ENCODE measurements at regions not wholly inside any gene's neighbourhood (a gene's known extent, or its start where the extent isn't known, plus 50 kb on each side); places are given as distances from the start of the nearest gene placed in this dataset.

DNA sequence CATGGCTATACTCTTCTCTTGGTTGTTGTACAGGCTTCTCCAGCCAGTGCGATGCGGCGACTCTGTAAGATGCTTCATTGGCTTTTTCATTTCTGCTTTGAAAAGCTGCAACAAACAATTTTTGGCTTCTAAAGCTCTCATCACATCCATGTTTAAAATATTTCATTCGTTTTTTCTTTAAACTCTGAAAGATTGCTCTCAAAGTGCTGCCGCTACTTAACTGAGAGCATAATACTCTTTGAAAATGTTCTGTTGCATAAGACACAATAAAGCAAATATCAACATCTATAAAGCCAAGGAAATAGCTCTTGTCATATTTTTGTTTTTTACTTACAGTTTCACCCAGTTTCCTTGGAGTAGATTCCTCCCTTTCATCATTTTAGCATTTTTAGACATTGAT lies 468.3 kb downstream of the TBC1D22A start:
- no peak for DNase-seq (ENCODE audit: low spot score)

DNA sequence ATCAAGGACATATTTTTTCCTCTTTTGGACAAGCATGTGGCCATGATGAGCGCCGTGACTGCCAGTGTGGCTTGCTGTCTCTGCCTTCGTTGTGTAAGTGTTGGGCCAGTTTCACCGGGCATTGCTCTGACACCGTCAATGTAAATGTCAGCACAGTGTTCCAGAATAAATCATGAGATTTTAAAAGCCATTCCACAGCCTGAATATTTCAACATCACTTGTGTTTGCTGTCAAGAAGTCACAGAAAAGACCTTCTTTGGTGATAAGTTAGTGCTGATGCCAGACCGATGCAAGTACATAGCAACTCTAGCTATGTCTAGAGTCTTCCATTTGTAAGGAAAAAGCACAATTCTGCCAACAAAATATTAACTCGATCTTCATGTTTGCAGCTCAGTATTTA lies 467.8 kb downstream of the TBC1D22A start:
- DNase-seq (ENCODE audit: low spot score): no peak

DNA sequence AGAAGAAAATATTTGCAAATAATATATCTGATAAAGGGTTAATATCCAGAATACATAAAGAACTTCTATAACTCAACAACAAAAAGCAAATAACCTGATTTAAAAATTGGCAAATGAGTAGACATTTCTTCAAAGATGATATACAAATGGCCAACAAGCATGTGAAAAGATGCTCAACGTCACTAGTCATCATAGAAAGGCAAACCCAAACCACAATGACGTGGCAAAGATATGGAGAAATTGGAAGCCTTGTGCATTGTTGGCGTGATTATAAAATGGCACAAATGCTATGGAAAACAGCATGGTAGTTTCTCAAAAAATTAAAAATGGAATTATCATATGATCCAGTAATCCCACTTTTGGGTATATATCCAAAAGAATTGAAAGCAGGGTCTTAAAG lies 466.3 kb downstream of the TBC1D22A start:
- DNase-seq (ENCODE audit: low spot score): no peak

DNA sequence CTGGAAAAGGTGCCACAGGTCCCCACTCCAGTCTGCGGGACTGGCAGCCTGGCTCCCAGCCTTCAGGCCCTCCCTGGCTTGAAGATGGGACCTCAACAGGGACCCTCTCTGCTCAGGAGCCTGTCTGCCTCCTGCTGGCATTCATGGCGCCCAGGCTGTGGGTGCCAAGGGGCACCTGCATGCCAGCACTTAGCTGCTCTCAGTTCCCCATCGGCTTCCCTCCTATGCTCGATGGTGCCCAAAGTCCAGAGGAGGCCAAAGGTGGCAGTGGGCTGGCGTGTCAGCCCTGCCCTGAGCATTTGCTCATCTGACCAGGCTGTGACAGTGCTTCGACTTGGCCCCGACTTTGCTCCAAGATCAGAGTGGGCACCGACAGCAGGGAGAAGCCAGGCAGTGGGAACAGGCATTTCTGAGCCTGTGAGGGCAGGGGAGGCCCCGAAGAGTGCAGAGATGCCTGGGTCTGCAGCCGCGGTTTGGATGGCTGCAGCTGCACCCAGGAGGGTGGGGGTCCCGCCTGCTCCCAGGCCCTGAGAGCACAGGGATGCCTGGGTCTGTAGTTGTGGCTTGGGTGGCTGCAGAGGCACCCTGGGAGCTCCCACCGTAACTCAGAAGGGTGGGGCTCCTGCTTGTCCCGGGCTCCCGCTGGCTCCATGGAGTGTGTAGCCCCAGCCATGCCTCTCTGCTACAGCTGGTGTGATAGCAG lies 463.6 kb downstream of the TBC1D22A start:
- DNase-seq (ENCODE audit: low spot score): no peak

DNA sequence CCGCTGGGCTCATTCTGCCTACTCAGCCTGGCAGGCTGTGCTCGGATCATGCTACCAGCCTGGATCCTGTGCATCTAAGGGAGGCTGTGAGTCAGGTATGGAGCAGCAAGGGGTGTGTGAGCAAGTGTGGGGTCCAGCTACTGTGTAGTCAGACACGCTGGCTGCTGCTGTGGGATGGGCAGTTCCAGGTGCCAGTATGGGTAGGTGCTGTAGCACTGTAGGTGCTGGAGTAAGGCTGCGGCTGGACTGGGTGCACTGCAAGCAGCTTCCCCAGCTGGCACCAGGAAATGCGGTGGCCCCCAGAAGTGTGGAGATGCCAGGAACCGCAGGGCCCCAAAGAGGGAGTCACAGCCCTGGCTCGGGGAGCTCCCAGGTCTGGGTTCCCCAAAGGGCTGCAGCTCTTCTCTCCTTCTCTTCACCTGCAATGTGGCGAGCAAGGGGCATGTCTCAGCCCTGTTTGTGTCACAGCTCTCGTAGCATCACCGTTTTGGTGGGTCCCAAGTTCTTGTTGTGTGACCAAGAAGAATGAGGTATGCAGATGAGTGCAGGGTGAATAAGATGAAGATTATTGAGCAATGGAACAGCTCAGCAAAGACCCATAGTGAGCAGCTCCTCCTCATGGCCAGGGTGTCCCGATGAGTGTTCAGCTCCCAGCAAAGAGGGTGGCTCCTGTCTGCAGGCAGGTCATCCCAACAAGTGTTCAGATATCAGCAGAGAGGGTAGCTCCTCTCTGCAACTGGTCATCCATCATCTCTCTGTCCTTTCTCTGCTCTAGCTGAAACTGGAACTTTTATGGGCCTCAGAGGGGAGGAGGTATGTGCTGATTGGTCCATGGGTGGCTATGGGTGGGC lies 462.9 kb downstream of the TBC1D22A start:
- DNase-seq (ENCODE audit: low spot score): no peak

Measured in putamen (tissue), 1 donor.